Panc1 (cell line): ENCODE measurements at regions not wholly inside any gene's neighbourhood (a gene's known extent, or its start where the extent isn't known, plus 50 kb on each side); places are given as distances from the start of the nearest gene placed in this dataset.
"Not testable (repeated sequence)": the region's sequence is repeated elsewhere in the genome, so short reads cannot be mapped to it uniquely, and the experiment has no call there.

Experiments
- ATAC-seq: fragments of 200-7000 bp; cut with Tn5 transposase; 2 replicates; pipeline ENCODE4 v1.9.1; 2020; ENCODE audit warnings: mild to moderate bottlenecking, moderate library complexity
- BruUV-seq: library from RNA; stranded (reverse); fragments of 400-500 nt; replicated peaks from 2 replicates; lab custom pipeline; 2021; lab: Mats Ljungman, UMichigan
- CTCF ChIA-PET: fragments of 300-600 bp; sonication (Branson Sonifier 250); formaldehyde crosslinking; loops from one replicate; lab custom pipeline; 2022; ENCODE audit warnings: antibody characterized with exemption; lab: Charles Lee
- POLR2A ChIA-PET: fragments of 300-600 bp; sonication (Branson Sonifier 250); formaldehyde crosslinking; loops from one replicate; lab custom pipeline; 2022; ENCODE audit warnings: antibody characterized with exemption; lab: Charles Lee
- DNase-seq: peaks from one replicate; pipeline ENCODE4 v3.0.0-alpha.2; 2010; ENCODE audit warnings: low read depth, low spot score
- H3K27ac ChIP-seq: 2 replicates; pipeline ENCODE4 v1.5.1; 2011; ENCODE audit warnings: mild to moderate bottlenecking, low read length, inconsistent platforms
- H3K27me3 ChIP-seq: fragments of 200-500 bp; sonication (Bioruptor generic); 2 replicates; pipeline ENCODE4 v1.6.0; 2014; ENCODE audit warnings: low read length, inconsistent platforms; ENCODE audit not compliant: control insufficient read depth, insufficient read depth
- H3K36me3 ChIP-seq: fragments of 200-500 bp; sonication (Bioruptor generic); 2 replicates; pipeline ENCODE4 v1.5.1; 2014; ENCODE audit warnings: inconsistent platforms, mild to moderate bottlenecking, low read length, moderate library complexity; ENCODE audit not compliant: control insufficient read depth, insufficient read depth
- H3K4me1 ChIP-seq: 2 replicates; pipeline ENCODE4 v1.5.1; 2011; ENCODE audit warnings: inconsistent platforms, mild to moderate bottlenecking, low read length, moderate library complexity; ENCODE audit not compliant: control insufficient read depth, insufficient read depth
- H3K4me3 ChIP-seq, 2 experiments: 2 replicates each; pipeline ENCODE4 v1.5.1; 2011 to 2012; ENCODE audit warnings: low read depth in 2 of 2, low read length in 2 of 2, mild to moderate bottlenecking in 2 of 2, inconsistent platforms in 1 of 2, moderate library complexity in 1 of 2
- H3K9me3 ChIP-seq: fragments of 200-500 bp; sonication (Bioruptor generic); 2 replicates; pipeline ENCODE4 v1.5.1; 2014; ENCODE audit warnings: low read depth, mild to moderate bottlenecking, inconsistent platforms, low read length, moderate library complexity; ENCODE audit not compliant: control insufficient read depth, insufficient read depth
- in situ Hi-C: cut with HindIII; loops from 2 replicates; pipeline ENCODE4 v1.10.0; 2016; ENCODE audit warnings: low sequenced_read_pairs, low pct_unique_long_range_greater_than_20kb
- intact Hi-C: fragments of 100-400 bp; cut with micrococcal nuclease; formaldehyde crosslinking; loops from one replicate; pipeline ENCODE4 v1.10.0; 2022; ENCODE audit not compliant: unreplicated experiment

DNA sequence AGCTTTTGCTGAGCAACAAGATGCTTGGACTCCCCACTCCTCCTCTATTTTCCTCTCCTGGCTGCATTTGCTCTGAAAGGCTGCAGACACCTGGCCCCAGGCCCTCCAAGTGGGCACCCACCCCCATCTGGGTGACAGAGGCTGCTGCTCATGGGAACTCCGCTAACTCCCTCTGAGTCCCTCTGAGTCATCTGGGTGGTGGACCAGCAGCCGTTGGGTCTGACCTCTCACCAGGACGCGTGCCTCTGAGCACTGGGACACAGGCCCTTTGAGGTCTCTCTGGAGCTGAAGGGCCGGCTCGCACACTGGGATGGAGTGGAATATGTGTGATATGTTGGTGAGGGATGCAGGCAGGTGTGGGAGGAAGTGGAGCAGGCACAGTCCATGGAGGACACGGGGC lies 82.9 kb downstream of the ARHGAP11B start:
- H3K27me3 ChIP-seq, H3K4me1 ChIP-seq, POLR2A ChIA-PET, DNase-seq, BruUV-seq, H3K4me3 ChIP-seq, H3K27ac ChIP-seq, CTCF ChIA-PET, intact Hi-C loops, H3K9me3 ChIP-seq, in situ Hi-C loops, H3K36me3 ChIP-seq: not testable (repeated sequence)
- 0 out of 2 replicates have a peak, but pooled peaks have one; percentile 39 for ATAC-seq

DNA sequence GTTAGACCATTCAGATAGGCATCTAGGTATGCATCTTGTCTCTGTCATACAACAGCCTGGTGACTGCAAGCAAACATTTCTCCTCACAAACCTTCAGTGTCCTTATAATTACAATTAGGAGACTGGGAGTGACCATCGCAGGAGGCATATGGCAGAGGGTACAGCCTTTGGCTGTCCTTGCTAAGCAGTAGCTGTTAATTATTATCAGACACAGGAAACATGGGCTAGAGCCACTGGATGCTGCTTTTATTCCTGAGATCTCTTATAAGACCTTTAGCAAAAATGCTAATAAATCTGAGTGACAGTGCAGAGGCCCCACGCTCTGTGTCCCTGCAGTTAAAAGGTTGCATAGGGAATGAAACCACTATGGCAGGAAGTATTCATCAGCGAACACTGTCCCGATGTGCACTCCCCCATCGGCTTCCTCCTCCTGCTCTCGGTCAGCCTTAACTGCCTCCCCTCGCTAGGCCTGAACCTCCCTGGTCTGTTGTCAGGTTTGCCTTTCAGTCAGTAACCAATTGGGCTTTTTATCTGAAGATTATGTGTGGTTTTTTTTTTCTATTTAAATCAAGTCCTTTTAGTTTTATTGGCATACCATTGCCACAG lies 92.2 kb downstream of the ARHGAP11B start:
- ATAC-seq, H3K36me3 ChIP-seq, BruUV-seq, H3K27me3 ChIP-seq, DNase-seq, H3K4me1 ChIP-seq, in situ Hi-C loops, H3K27ac ChIP-seq, H3K4me3 ChIP-seq, intact Hi-C loops, CTCF ChIA-PET, H3K9me3 ChIP-seq: not testable (repeated sequence)
- POLR2A ChIA-PET = interaction anchor here (0.7 kb wide), 1 partner anchor 324 kb away, joined by 6 read pairs; no protein-coding TSS in a partner anchor

DNA sequence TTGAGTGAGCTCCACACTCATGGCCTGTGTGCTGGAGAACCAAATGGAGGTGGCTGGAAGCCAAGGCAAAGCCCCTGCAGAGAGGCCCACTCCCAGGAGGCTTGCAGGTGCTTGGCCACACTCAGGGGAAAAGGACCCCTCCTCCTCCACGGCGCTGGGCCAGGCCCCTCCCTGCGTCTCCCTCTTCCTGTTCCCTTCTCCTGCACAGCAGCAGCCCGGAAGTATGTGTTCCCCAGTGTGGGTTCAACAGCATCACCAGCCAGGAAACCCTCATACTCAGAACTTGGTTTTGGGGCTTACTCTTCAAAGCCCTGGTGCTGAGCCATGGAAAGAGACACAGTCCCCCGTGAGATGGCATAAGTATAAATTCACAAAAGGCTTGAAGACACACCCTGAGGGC lies 93.4 kb downstream of the ARHGAP11B start:
- H3K27ac ChIP-seq, H3K4me3 ChIP-seq, BruUV-seq, DNase-seq, ATAC-seq, H3K36me3 ChIP-seq, H3K27me3 ChIP-seq, intact Hi-C loops, in situ Hi-C loops, H3K4me1 ChIP-seq, H3K9me3 ChIP-seq, CTCF ChIA-PET, POLR2A ChIA-PET: not testable (repeated sequence)

DNA sequence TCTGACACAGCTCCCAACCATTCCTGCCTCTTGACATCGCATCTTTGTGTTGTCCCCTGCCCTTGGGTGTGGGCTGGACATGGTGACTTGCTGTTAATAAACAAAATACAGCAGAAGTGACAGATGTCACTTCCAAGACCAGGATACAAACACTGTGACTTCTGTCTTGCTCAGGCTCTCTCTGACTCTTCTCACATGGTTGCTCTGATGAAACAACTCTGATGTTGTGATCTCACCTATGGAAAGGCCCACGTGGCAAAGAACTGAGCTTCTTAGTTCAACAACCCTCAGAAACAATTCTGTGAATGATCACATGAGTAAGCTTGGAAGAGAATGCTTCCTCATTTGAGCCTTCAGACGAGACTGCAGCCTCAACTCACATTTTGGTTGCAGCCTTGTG lies 94.9 kb downstream of the ARHGAP11B start:
- POLR2A ChIA-PET = not testable (repeated sequence)

DNA sequence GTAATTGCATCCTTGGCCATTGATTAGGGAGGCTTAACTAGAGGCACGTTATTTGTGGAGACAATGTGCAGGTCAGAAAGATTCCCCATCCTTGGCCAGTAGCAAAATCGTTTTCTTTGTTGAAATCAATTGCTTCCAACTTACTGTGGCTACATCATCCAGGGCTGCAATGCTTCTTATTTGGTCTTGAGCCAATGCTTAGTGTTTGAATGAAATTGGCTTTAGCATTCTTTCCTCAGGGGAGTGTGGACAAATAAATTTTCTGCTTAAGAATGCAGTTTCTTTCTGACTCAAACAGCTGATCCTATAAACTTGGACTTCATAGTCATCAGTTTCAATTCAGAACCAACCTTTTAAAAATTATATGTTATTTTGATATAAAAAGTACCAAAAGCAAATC lies 95.6 kb downstream of the ARHGAP11B start:
- H3K9me3 ChIP-seq, DNase-seq, H3K27me3 ChIP-seq, H3K4me1 ChIP-seq, H3K27ac ChIP-seq, in situ Hi-C loops, BruUV-seq, H3K4me3 ChIP-seq, POLR2A ChIA-PET, ATAC-seq, intact Hi-C loops, CTCF ChIA-PET, H3K36me3 ChIP-seq: not testable (repeated sequence)

More for the DNA sequence above, 94.9 kb downstream of the ARHGAP11B start:
- intact Hi-C loops, H3K36me3 ChIP-seq, H3K4me3 ChIP-seq, DNase-seq, BruUV-seq, H3K9me3 ChIP-seq, H3K4me1 ChIP-seq, CTCF ChIA-PET, H3K27ac ChIP-seq, H3K27me3 ChIP-seq, ATAC-seq, in situ Hi-C loops: not testable (repeated sequence)

DNA sequence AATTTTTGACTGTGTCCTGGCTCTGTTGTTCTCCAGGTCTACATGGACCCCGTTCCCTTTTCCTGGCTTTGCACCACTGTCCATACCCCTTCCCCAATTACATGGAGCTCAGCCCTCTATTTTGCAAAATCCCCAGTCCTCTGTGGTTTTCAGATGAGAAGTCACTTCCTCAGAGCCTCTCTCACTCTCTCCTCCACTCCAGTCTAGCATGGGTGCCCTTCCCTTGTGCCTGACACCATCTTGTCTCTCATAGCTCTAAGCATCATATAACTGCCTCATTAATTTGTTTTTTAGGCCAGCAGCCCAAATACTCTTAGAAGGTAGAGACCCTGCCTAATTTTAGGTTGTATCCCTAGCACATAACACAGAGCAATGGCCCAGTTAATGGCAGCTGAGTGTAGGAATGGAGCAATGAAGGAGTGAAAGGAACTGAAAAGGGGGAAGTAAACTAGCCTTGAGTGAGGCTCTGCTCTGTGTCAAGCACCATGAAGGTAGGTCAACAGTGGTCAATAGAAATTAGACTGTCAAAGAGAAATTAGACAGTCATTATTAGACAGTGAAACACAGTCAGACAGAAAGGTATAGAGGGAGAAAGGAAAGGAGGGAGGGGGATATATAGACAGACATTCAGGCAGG lies 97.7 kb downstream of the ARHGAP11B start:
- ATAC-seq, H3K4me3 ChIP-seq, H3K4me1 ChIP-seq, H3K9me3 ChIP-seq, CTCF ChIA-PET, DNase-seq, POLR2A ChIA-PET, in situ Hi-C loops, intact Hi-C loops, BruUV-seq, H3K27ac ChIP-seq, H3K36me3 ChIP-seq, H3K27me3 ChIP-seq: not testable (repeated sequence)

DNA sequence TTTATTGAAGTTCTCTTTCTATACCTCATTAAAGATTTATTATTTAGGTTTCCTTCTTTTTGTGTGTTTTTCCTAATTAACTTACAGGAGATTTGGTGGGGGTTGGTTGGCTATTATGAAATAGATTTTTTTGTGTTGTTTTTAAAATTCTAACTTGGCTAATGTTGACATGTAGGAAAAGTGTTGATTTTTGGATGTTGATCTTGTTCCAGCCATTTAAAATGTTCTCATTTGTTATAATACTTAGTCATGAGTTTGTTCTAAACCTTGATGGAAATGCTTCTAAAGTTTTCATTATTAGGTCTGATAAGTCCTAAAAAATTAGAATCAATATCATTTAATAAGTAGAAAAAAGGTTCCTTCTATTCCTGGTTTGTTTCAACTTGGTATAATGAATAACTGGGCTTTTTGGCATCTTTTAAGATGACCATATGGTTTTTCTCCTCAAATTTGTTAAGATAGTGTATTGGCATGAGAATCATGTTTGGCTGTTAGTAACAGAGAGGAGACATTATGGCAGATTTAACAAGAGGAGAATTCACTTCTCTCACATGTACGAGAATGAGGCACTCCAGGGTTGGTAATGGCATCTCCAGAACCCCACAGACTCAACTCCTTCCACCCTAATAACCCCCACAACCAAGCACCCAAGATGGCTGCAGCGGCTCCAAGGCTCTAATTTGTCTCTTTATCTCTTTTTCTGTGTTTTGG lies 104.1 kb downstream of the ARHGAP11B start:
- intact Hi-C loops, H3K36me3 ChIP-seq, ATAC-seq, in situ Hi-C loops, DNase-seq, POLR2A ChIA-PET, H3K27ac ChIP-seq, CTCF ChIA-PET, H3K4me1 ChIP-seq, H3K27me3 ChIP-seq, H3K4me3 ChIP-seq, H3K9me3 ChIP-seq, BruUV-seq: not testable (repeated sequence)
